ENCODE measurements at regions not wholly inside any gene's neighbourhood (a gene's known extent, or its start where the extent isn't known, plus 50 kb on each side); places are given as distances from the start of the nearest gene placed in this dataset.

- DNase-seq = no peak
Measured at GRCh38 chr3:6177417-6177816, 683.5 kb upstream of the GRM7 start.

GRCh38 chr3:6179761-6180160, 681.2 kb upstream of the GRM7 start:
- DNase-seq = no peak

GRCh38 chr3:6180171-6180570, 680.7 kb upstream of the GRM7 start:
- DNase-seq = no peak

GRCh38 chr3:6182476-6182875, 678.4 kb upstream of the GRM7 start:
- no peak for DNase-seq

GRCh38 chr3:6182909-6183308, 678.0 kb upstream of the GRM7 start:
- DNase-seq = no peak

- DNase-seq = no peak
Measured at GRCh38 chr3:6189384-6189783, 671.5 kb upstream of the GRM7 start.

- no peak for DNase-seq
Measured at GRCh38 chr3:6204891-6205290, 656.0 kb upstream of the GRM7 start.

- no peak for DNase-seq
Measured at GRCh38 chr3:6216135-6217026, 644.5 kb upstream of the GRM7 start.

GRCh38 chr3:6220447-6220846, 640.5 kb upstream of the GRM7 start:
- no peak for DNase-seq

GRCh38 chr3:6222069-6222468, 638.8 kb upstream of the GRM7 start:
- no peak for DNase-seq

GRCh38 chr3:6223572-6223971, 637.3 kb upstream of the GRM7 start:
- no peak for DNase-seq

- no peak for DNase-seq
Measured at GRCh38 chr3:6228958-6229683, 631.8 kb upstream of the GRM7 start.

GRCh38 chr3:6229778-6230410, 631.0 kb upstream of the GRM7 start:
- no peak for DNase-seq

- no peak for DNase-seq
Measured at GRCh38 chr3:6242104-6242503, 618.8 kb upstream of the GRM7 start.

GRCh38 chr3:6248528-6248927, 612.4 kb upstream of the GRM7 start:
- DNase-seq = no peak

GRCh38 chr3:6249679-6250078, 611.2 kb upstream of the GRM7 start:
- DNase-seq = no peak

GRCh38 chr3:6250167-6250566, 610.7 kb upstream of the GRM7 start:
- no peak for DNase-seq

- DNase-seq = no peak
Measured at GRCh38 chr3:6251612-6252400, 609.1 kb upstream of the GRM7 start.

- DNase-seq = no peak
Measured at GRCh38 chr3:6254490-6254889, 606.4 kb upstream of the GRM7 start.

GRCh38 chr3:6255229-6255628, 605.7 kb upstream of the GRM7 start:
- DNase-seq = no peak

GRCh38 chr3:6260551-6261191, 600.2 kb upstream of the GRM7 start:
- DNase-seq = no peak

All from hypothalamus (tissue), 51 donors.